SK-N-SH (cell line): ENCODE measurements at regions not wholly inside any gene's neighbourhood (a gene's known extent, or its start where the extent isn't known, plus 50 kb on each side); places are given as distances from the start of the nearest gene placed in this dataset.

Experiments used
- CTCF ChIA-PET: fragments of 300-600, 350-600 bp; formaldehyde crosslinking; extraction: SDS; loops from one replicate; lab custom pipeline; 2021; lab: Yijun Ruan, JAX
- POLR2A ChIA-PET: fragments of 350-600 bp; sonication (Branson Sonifier 250); formaldehyde crosslinking; extraction: SDS; loops from one replicate; lab custom pipeline; 2020; ENCODE audit warnings: antibody characterized with exemption, inconsistent platforms; lab: Yijun Ruan, JAX
- DNase-seq: peaks from one replicate; pipeline ENCODE4 v3.0.0; 2012
- H2AFZ ChIP-seq: fragments of 200-600 bp; sonication (generic); 2 replicates; pipeline ENCODE4 v1.8.1; 2016; ENCODE audit warnings: antibody characterized with exemption, mild to moderate bottlenecking, low read depth
- H3F3A ChIP-seq: fragments of 200-600 bp; sonication (generic); replicated peaks from 2 replicates; pipeline ENCODE3; 2016; ENCODE audit warnings: antibody characterized with exemption, mild to moderate bottlenecking; ENCODE audit not compliant: insufficient read depth
- H3K27ac ChIP-seq, 2 experiments: fragments of 200-500 bp in 1 of 2; fragments of 200-600 bp in 1 of 2; sonication (Bioruptor generic) in 1 of 2; sonication (generic), shearing (Covaris generic) in 1 of 2; 2 replicates each; pipeline versions ENCODE4 v1.5.1 to v1.6.1; 2014 to 2016; ENCODE audit warnings: low read depth in 2 of 2, inconsistent platforms in 1 of 2, low read length in 1 of 2, mild to moderate bottlenecking in 1 of 2, mixed read lengths in 1 of 2
- H3K27me3 ChIP-seq: fragments of 200-600 bp; sonication (generic), shearing (Covaris generic); 2 replicates; pipeline ENCODE4 v1.6.1; 2016; ENCODE audit warnings: mixed run types; ENCODE audit not compliant: insufficient read depth
- H3K36me3 ChIP-seq, 2 experiments: fragments of 200-500 bp in 1 of 2; fragments of 200-600 bp in 1 of 2; sonication (Bioruptor generic) in 1 of 2; sonication (generic) in 1 of 2; replicated peaks in 1 of 2; 2 replicates each; pipeline versions ENCODE3 to v1.5.1; 2014 to 2016; ENCODE audit warnings: low read length in 1 of 2, mild to moderate bottlenecking in 1 of 2; ENCODE audit not compliant: insufficient read depth in 2 of 2, control insufficient read depth in 1 of 2
- H3K4me1 ChIP-seq, 2 experiments: fragments of 200-500 bp in 1 of 2; fragments of 200-600 bp in 1 of 2; sonication (Bioruptor generic) in 1 of 2; sonication (generic), shearing (Covaris generic) in 1 of 2; 2 replicates each; pipeline versions ENCODE4 v1.5.1 to v1.6.1; 2014 to 2016; ENCODE audit warnings: low read depth in 1 of 2, low read length in 1 of 2, mixed run types in 1 of 2; ENCODE audit not compliant: insufficient read depth in 2 of 2, control insufficient read depth in 1 of 2
- H3K4me2 ChIP-seq: fragments of 200-600 bp; sonication (generic), shearing (Covaris generic); 2 replicates; pipeline ENCODE4 v1.6.1; 2017; ENCODE audit warnings: mixed run types
- H3K4me3 ChIP-seq, 2 experiments: fragments of 200-500 bp in 1 of 2; fragments of 200-600 bp in 1 of 2; sonication (Bioruptor generic) in 1 of 2; sonication (generic), shearing (Covaris generic) in 1 of 2; 2 replicates each; pipeline versions ENCODE4 v1.5.1 to v1.8.1; 2014 to 2016; ENCODE audit warnings: low read depth in 2 of 2, inconsistent platforms in 1 of 2, low read length in 1 of 2, mild to moderate bottlenecking in 1 of 2, mixed read lengths in 1 of 2, moderate library complexity in 1 of 2
- H3K79me2 ChIP-seq: fragments of 200-600 bp; sonication (generic); 2 replicates; pipeline ENCODE4 v1.8.1; 2017; ENCODE audit warnings: mild to moderate bottlenecking; ENCODE audit not compliant: insufficient read depth
- H3K9ac ChIP-seq: fragments of 200-600 bp; sonication (generic); 2 replicates; pipeline ENCODE4 v1.6.1; 2017; ENCODE audit warnings: mixed run types
- H3K9me2 ChIP-seq: fragments of 200-600 bp; sonication (generic); 2 replicates; pipeline ENCODE4 v1.6.1; 2017; ENCODE audit warnings: mixed run types
- H3K9me3 ChIP-seq: fragments of 200-600 bp; sonication (generic); 2 replicates; pipeline ENCODE4 v1.6.1; 2017; ENCODE audit warnings: mixed run types, mild to moderate bottlenecking, moderate library complexity
- H4K20me1 ChIP-seq: fragments of 200-600 bp; sonication (generic); 2 replicates; pipeline ENCODE4 v1.6.1; 2017; ENCODE audit warnings: mild to moderate bottlenecking, mixed run types; ENCODE audit not compliant: insufficient read depth
- CHD2 ChIP-seq: fragments of 150-350 bp; IDR thresholded peaks from 2 replicates; pipeline ENCODE4 v1.6.1; 2018; ENCODE audit warnings: low read length; ENCODE audit not compliant: partially characterized antibody
- ELF1 ChIP-seq: IDR thresholded peaks from 2 replicates; pipeline ENCODE4 v1.4.0; 2012
- FOSL2 ChIP-seq: IDR thresholded peaks from 2 replicates; pipeline ENCODE4 v1.4.0; 2012; ENCODE audit warnings: low read depth, mild to moderate bottlenecking, moderate library complexity, borderline replicate concordance
- FOXJ3 ChIP-seq: sonication (generic); formaldehyde crosslinking; IDR thresholded peaks from 2 replicates; pipeline ENCODE4 v1.5.1; 2020; ENCODE audit warnings: mild to moderate bottlenecking, missing genetic modification reagents
- FOXM1 ChIP-seq: IDR thresholded peaks from 2 replicates; pipeline ENCODE4 v1.4.0; 2012; ENCODE audit warnings: low read depth, mild to moderate bottlenecking
- GABPA ChIP-seq: IDR thresholded peaks from 2 replicates; pipeline ENCODE4 v1.4.0; 2012; ENCODE audit warnings: low read depth, mild to moderate bottlenecking
- JUND ChIP-seq: IDR thresholded peaks from 2 replicates; pipeline ENCODE4 v1.4.0; 2012
- MEF2A ChIP-seq: IDR thresholded peaks from 2 replicates; pipeline ENCODE4 v1.4.0; 2012; ENCODE audit warnings: low read depth, borderline replicate concordance
- NFIC ChIP-seq: IDR thresholded peaks from 2 replicates; pipeline ENCODE4 v1.4.0; 2012; ENCODE audit warnings: borderline replicate concordance
- NRF1 ChIP-seq: IDR thresholded peaks from 2 replicates; pipeline ENCODE4 v1.6.1; 2012; ENCODE audit warnings: low read depth, mild to moderate bottlenecking, low read length
- PBX3 ChIP-seq: IDR thresholded peaks from 2 replicates; pipeline ENCODE4; 2012
- RCOR1 ChIP-seq: fragments of 150-350 bp; IDR thresholded peaks from 2 replicates; pipeline ENCODE4 v1.6.1; 2017; ENCODE audit warnings: antibody characterized with exemption, low read length
- RFX5 ChIP-seq: IDR thresholded peaks from 2 replicates; pipeline ENCODE4 v1.6.1; 2012; ENCODE audit warnings: mild to moderate bottlenecking, improper control_type of control experiment, low read length
- TCF12 ChIP-seq: IDR thresholded peaks from 2 replicates; pipeline ENCODE4 v1.4.0; 2012
- WGBS: methylation state at CpG from one replicate; pipeline ENCODE4 v1.1.6; 2017; ENCODE audit warnings: low lambda C conversion rate; 5-methylcytosine and 5-hydroxymethylcytosine counted together
- TF ChIP-seq, protein P1 (sequence below): IDR thresholded peaks from 2 replicates; pipeline ENCODE4 v1.4.0; 2012; ENCODE audit warnings: low read depth, borderline replicate concordance
- TF ChIP-seq, protein P2 (sequence below): fragments of 150-350 bp; IDR thresholded peaks from 2 replicates; pipeline ENCODE4 v1.6.1; 2017; ENCODE audit warnings: antibody characterized with exemption, low read length, low read depth, borderline replicate concordance
- TF ChIP-seq, protein P3 (sequence below): fragments of 150-350 bp; IDR thresholded peaks from 2 replicates; pipeline ENCODE4 v1.6.1; 2016; ENCODE audit warnings: mild to moderate bottlenecking, low read depth, low read length
- TF ChIP-seq, protein P4 (sequence below): IDR thresholded peaks from 2 replicates; pipeline ENCODE4 v1.4.0; 2012; ENCODE audit warnings: low read depth, borderline replicate concordance

GRCh38 chr1:5716126-5716525, 276.1 kb downstream of the NPHP4 start:
- no peaks in the 10 kb centered on the region for H3K79me2 ChIP-seq
- H3F3A ChIP-seq: no peaks in the 10 kb centered on the region
- TF ChIP-seq JUND: no peak
- no peak for TF ChIP-seq FOXJ3
- TF ChIP-seq, protein P1, sequence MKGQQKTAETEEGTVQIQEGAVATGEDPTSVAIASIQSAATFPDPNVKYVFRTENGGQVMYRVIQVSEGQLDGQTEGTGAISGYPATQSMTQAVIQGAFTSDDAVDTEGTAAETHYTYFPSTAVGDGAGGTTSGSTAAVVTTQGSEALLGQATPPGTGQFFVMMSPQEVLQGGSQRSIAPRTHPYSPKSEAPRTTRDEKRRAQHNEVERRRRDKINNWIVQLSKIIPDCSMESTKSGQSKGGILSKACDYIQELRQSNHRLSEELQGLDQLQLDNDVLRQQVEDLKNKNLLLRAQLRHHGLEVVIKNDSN: no peak
- TF ChIP-seq TCF12: no peak
- H3K9ac ChIP-seq: no peak overlapping the region
- H3K27ac ChIP-seq: no peak overlapping the region
- no peak overlapping the region for H3K4me3 ChIP-seq
- WGBS: 6% methylated on average over 2 of the region's 6 CpGs
- no peaks in the 10 kb centered on the region for H4K20me1 ChIP-seq
- no peaks in the 10 kb centered on the region for H3K9me2 ChIP-seq
- ChIA-PET POLR2A (no interaction called here), CTCF (interaction anchor here (2.7 kb wide), 1 partner anchor 30 kb away, joined by 10 read pairs; no protein-coding TSS in a partner anchor)
- no peaks in the 10 kb centered on the region for H3K9me3 ChIP-seq
- DNase-seq: no peak
- H2AFZ ChIP-seq: no peak overlapping the region
- H3K4me1 ChIP-seq: peaks cover 0 to 14% of the 10 kb centered on the region in 2 experiments; a peak in 1 of 4 replicates
- H3K27me3 ChIP-seq: no peaks in the 10 kb centered on the region
- no peaks in the 10 kb centered on the region for H3K36me3 ChIP-seq
- no peak overlapping the region for H3K4me2 ChIP-seq

DNA sequence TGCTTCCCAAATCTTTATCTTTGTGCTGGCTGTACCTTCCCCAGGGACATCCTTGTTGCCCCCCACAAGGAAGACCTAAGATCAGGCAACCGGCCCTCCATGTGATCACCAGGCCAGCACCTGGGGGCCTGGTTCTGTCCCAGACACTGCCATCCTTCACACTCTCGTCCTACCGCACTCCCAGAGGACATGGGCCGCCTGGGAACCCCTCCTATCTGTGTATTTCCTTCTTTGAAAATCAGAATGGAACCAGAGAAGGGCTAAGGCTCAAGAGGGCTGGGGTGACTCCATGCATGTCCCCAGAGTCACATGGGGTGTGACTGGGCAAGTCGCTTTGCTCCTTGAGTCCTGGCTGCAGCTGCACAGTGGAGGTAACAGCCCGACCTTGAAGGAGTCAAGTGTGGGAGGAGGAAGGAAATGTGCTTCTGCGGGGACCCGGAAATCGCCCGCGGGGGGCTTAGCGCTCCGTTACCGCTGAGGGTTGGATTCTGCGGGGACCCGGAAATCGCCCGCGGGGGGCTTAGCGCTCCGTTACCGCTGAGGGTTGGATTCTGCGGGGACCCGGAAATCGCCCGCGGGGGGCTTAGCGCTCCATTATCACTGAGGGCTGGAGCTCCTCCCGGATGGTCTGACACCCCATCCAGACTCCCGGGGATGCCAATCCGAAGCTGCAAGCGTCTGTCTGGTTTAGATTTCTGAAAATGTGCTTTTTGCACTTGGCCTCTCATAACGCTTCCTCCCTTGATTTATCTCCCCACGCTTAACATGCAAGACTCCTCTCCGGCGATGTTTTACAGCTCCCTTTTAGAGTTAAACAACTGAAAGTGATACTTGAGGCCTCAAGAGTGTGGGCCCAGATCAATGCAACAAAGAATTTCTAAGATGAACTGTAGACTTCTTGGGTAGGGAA, 278.9 kb downstream of the NPHP4 start:
- TF ChIP-seq MEF2A (no peak), JUND (no peak), RFX5 (no peak), FOXM1 (no peak), CHD2 (no peak), PBX3 (no peak), NFIC (no peak), TCF12 (no peak), RCOR1 (no peak), GABPA (no peak), ELF1 (no peak), FOXJ3 (no peak), FOSL2 (no peak), NRF1 (no peak)
- TF ChIP-seq, protein P2, sequence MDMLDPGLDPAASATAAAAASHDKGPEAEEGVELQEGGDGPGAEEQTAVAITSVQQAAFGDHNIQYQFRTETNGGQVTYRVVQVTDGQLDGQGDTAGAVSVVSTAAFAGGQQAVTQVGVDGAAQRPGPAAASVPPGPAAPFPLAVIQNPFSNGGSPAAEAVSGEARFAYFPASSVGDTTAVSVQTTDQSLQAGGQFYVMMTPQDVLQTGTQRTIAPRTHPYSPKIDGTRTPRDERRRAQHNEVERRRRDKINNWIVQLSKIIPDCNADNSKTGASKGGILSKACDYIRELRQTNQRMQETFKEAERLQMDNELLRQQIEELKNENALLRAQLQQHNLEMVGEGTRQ: no peak
- TF ChIP-seq, protein P3, sequence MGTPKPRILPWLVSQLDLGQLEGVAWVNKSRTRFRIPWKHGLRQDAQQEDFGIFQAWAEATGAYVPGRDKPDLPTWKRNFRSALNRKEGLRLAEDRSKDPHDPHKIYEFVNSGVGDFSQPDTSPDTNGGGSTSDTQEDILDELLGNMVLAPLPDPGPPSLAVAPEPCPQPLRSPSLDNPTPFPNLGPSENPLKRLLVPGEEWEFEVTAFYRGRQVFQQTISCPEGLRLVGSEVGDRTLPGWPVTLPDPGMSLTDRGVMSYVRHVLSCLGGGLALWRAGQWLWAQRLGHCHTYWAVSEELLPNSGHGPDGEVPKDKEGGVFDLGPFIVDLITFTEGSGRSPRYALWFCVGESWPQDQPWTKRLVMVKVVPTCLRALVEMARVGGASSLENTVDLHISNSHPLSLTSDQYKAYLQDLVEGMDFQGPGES: no peak
- TF ChIP-seq, protein P4, sequence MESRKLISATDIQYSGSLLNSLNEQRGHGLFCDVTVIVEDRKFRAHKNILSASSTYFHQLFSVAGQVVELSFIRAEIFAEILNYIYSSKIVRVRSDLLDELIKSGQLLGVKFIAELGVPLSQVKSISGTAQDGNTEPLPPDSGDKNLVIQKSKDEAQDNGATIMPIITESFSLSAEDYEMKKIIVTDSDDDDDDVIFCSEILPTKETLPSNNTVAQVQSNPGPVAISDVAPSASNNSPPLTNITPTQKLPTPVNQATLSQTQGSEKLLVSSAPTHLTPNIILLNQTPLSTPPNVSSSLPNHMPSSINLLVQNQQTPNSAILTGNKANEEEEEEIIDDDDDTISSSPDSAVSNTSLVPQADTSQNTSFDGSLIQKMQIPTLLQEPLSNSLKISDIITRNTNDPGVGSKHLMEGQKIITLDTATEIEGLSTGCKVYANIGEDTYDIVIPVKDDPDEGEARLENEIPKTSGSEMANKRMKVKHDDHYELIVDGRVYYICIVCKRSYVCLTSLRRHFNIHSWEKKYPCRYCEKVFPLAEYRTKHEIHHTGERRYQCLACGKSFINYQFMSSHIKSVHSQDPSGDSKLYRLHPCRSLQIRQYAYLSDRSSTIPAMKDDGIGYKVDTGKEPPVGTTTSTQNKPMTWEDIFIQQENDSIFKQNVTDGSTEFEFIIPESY: no peak
- TF ChIP-seq, all 33 proteins: peak for 0
- no peak overlapping the region for H3K4me3 ChIP-seq
- no peaks in the 10 kb centered on the region for H3K79me2 ChIP-seq
- no peaks in the 10 kb centered on the region for H3F3A ChIP-seq
- no peak overlapping the region for H2AFZ ChIP-seq
- H4K20me1 ChIP-seq: no peaks in the 10 kb centered on the region
- H3K4me1 ChIP-seq: peaks cover 0 to 7% of the 10 kb centered on the region in 2 experiments; a peak in 1 of 4 replicates
- ChIA-PET CTCF (interaction anchor here (5.3 kb wide), 1 partner anchor 32 kb away, joined by 15 read pairs; no protein-coding TSS in a partner anchor), POLR2A (no interaction called here)
- H3K4me2 ChIP-seq: no peak overlapping the region
- H3K36me3 ChIP-seq: no peaks in the 10 kb centered on the region
- H3K27me3 ChIP-seq: no peaks in the 10 kb centered on the region
- 65% methylated on average over 29 of the region's 36 CpGs for WGBS
- no peaks in the 10 kb centered on the region for H3K9me2 ChIP-seq
- no peak for DNase-seq
- no peak overlapping the region for H3K27ac ChIP-seq
- no peaks in the 10 kb centered on the region for H3K9me3 ChIP-seq
- no peak overlapping the region for H3K9ac ChIP-seq
